Adrenal gland (tissue), 5 donors: ENCODE measurements at regions not wholly inside any gene's neighbourhood (a gene's known extent, or its start where the extent isn't known, plus 50 kb on each side); places are given as distances from the start of the nearest gene placed in this dataset.

Experiments used
- CTCF ChIP-seq, 6 experiments: fragments of 450-650 bp in 4 of 6; fragments of 200-600 bp in 2 of 6; sonication (generic) in 1 of 6; IDR thresholded peaks; 1 replicate in 5 of 6; 2 replicates in 1 of 6; pipeline versions ENCODE4 v1.5.1 to v1.8.0; 2016 to 2021; ENCODE audit warnings: antibody characterized with exemption in 6 of 6, mild to moderate bottlenecking in 2 of 6, moderate library complexity in 1 of 6
- POLR2A ChIP-seq, 2 donors: fragments of 450-650 bp; IDR thresholded peaks; one replicate each; pipeline ENCODE4 v1.6.1; 2017; ENCODE audit warnings: antibody characterized with exemption in 2 of 2, mild to moderate bottlenecking in 2 of 2, moderate library complexity in 1 of 2
- donor health status: DM: no; HTN: no; CAD: no.

GRCh38 chr5:116658141-116658540 lies 83.5 kb upstream of the SEMA6A start:
- no peak for TF ChIP-seq CTCF (IDR thresholded peaks at IDR 0.05)
- TF ChIP-seq POLR2A (IDR thresholded peaks at IDR 0.05): no peak
